Lower lobe of right lung (tissue), 2 donors: ENCODE measurements at regions not wholly inside any gene's neighbourhood (a gene's known extent, or its start where the extent isn't known, plus 50 kb on each side); places are given as distances from the start of the nearest gene placed in this dataset.

ENCODE experiments used
- ATAC-seq, 2 donors: fragments of 200-7000 bp; cut with Tn5 transposase; one replicate each; pipeline ENCODE4 v1.9.1; 2020 to 2022; ENCODE audit warnings: mild to moderate bottlenecking in 2 of 2, moderate library complexity in 2 of 2
- DNase-seq: peaks from one replicate; pipeline ENCODE4 v3.0.0-alpha.2; 2020
- H3K27ac ChIP-seq: fragments of 200-600 bp; one replicate; pipeline ENCODE4 v1.8.0; 2022
- H3K27me3 ChIP-seq: fragments of 200-600 bp; one replicate; pipeline ENCODE4 v1.8.0; 2022; ENCODE audit warnings: low read depth
- H3K36me3 ChIP-seq: fragments of 200-600 bp; one replicate; pipeline ENCODE4 v1.8.0; 2022; ENCODE audit warnings: mild to moderate bottlenecking
- H3K4me1 ChIP-seq: fragments of 200-600 bp; one replicate; pipeline ENCODE4 v1.8.0; 2022
- H3K4me3 ChIP-seq: fragments of 200-600 bp; one replicate; pipeline ENCODE4 v1.8.0; 2022; ENCODE audit warnings: mild to moderate bottlenecking
- H3K9me3 ChIP-seq: fragments of 200-600 bp; one replicate; pipeline ENCODE4 v1.8.0; 2022
- CTCF ChIP-seq: fragments of 200-600 bp; IDR thresholded peaks from one replicate; pipeline ENCODE4 v1.8.0; 2022; ENCODE audit warnings: antibody characterized with exemption, mild to moderate bottlenecking
- intact Hi-C: fragments of 100-400 bp; cut with DNase I; formaldehyde crosslinking; loops from one replicate; pipeline ENCODE4 v1.11.0; 2022
- donor health status: DM: no; HTN: yes; CAD: no; lungs with severe emphysema.

- no peak overlapping the region for H3K27ac ChIP-seq
- H3K4me3 ChIP-seq = no peak overlapping the region
- no peaks in the 10 kb centered on the region for H3K36me3 ChIP-seq
- no peak for DNase-seq
- H3K9me3 ChIP-seq = no peaks in the 10 kb centered on the region
- no peaks in the 10 kb centered on the region for H3K4me1 ChIP-seq
- no peaks in the 10 kb centered on the region for H3K27me3 ChIP-seq
- no peak for ATAC-seq
- intact Hi-C loops = no loop called here
- TF ChIP-seq CTCF = no peak
These were observed 60.1 kb upstream of the USP24 start for GRCh38 chr1:55275151-55275748.

DNA sequence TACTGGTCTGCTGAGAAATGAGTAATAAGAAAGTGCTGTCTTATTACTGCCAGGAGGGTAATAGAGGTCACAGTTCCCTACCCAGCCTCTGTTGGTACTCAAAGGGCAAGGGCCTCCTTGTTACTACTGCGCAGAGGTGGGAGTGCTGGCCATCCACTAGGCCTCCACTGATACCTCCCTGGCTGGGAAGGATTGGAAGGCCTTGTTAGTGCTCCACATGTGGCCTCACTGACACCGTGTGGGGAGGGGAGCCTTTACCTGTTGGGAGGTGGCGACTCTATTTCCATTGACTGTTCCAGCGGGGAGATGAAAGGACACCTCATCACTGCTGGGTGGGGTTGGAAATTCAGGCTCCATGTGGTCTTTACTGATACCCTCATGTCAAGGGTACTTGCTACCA is 57.8 kb upstream of the USP24 start:
- Histone ChIP-seq H3K4me3 (no peak overlapping the region), H3K9me3 (peaks cover 4% of the 10 kb centered on the region), H3K27ac (no peak overlapping the region), H3K27me3 (no peaks in the 10 kb centered on the region), H3K36me3 (no peaks in the 10 kb centered on the region), H3K4me1 (no peaks in the 10 kb centered on the region)
- no peak for DNase-seq
- intact Hi-C loops = no loop called here
- TF ChIP-seq CTCF = no peak
- ATAC-seq = no peak
